CD14-positive monocyte (primary cell): ENCODE measurements at regions not wholly inside any gene's neighbourhood (a gene's known extent, or its start where the extent isn't known, plus 50 kb on each side); places are given as distances from the start of the nearest gene placed in this dataset.

ENCODE experiments used
- DNase-seq, 3 donors: peaks; one replicate each; pipeline ENCODE4 v3.0.0-alpha.2; 2011 to 2022
- H2AFZ ChIP-seq: 2 replicates; pipeline ENCODE4 v1.6.0; 2012; ENCODE audit warnings: mild to moderate bottlenecking, low read depth, low read length, inconsistent platforms; ENCODE audit not compliant: insufficient read depth, poor library complexity, severe bottlenecking
- H3K27ac ChIP-seq, 2 donors: 1 replicate in 1 of 2; 2 replicates in 1 of 2; pipeline ENCODE4 v1.5.1; 2012 to 2013; ENCODE audit warnings: low read length in 2 of 2, control low read depth in 1 of 2, inconsistent platforms in 1 of 2, low read depth in 1 of 2, mild to moderate bottlenecking in 1 of 2
- H3K27me3 ChIP-seq, 2 donors: one replicate each; pipeline versions ENCODE4 v1.6.0 to v1.6.1; 2011 to 2013; ENCODE audit warnings: low read length in 2 of 2; ENCODE audit not compliant: control insufficient read depth in 2 of 2, insufficient read depth in 2 of 2
- H3K36me3 ChIP-seq, 2 donors: replicated peaks in 1 of 2; 1 replicate in 1 of 2; 2 replicates in 1 of 2; pipeline versions ENCODE4 v1.5.1 to v1.6.1; 2012 to 2013; ENCODE audit warnings: low read length in 2 of 2, control low read depth in 1 of 2, inconsistent platforms in 1 of 2, mild to moderate bottlenecking in 1 of 2; ENCODE audit not compliant: insufficient read depth in 2 of 2, control insufficient read depth in 1 of 2
- H3K4me1 ChIP-seq, 2 donors: 1 replicate in 1 of 2; 2 replicates in 1 of 2; pipeline versions ENCODE4 v1.5.1 to v1.6.1; 2012 to 2013; ENCODE audit warnings: low read length in 2 of 2, control low read depth in 1 of 2, inconsistent platforms in 1 of 2, mild to moderate bottlenecking in 1 of 2, moderate library complexity in 1 of 2; ENCODE audit not compliant: insufficient read depth in 2 of 2, control insufficient read depth in 1 of 2
- H3K4me2 ChIP-seq: replicated peaks from 2 replicates; pipeline ENCODE3; 2012; ENCODE audit warnings: low read length, moderate library complexity, mild to moderate bottlenecking; ENCODE audit not compliant: poor library complexity, severe bottlenecking; ENCODE audit errors: extremely low read depth
- H3K4me3 ChIP-seq, 3 experiments: fragments of 200-600 bp in 1 of 3; sonication (generic) in 1 of 3; replicated peaks in 1 of 3; 1 replicate in 2 of 3; 2 replicates in 1 of 3; pipeline ENCODE4 v1.5.1; 2011 to 2013; ENCODE audit warnings: low read length in 3 of 3, mild to moderate bottlenecking in 3 of 3, control low read depth in 2 of 3, low read depth in 2 of 3, inconsistent platforms in 1 of 3, moderate library complexity in 1 of 3
- H3K79me2 ChIP-seq: 2 replicates; pipeline ENCODE4 v1.6.0; 2012; ENCODE audit warnings: mild to moderate bottlenecking, control low read depth, inconsistent platforms, low read length, moderate library complexity; ENCODE audit not compliant: insufficient read depth
- H3K9ac ChIP-seq: 2 replicates; pipeline ENCODE4 v1.6.0; 2017; ENCODE audit warnings: low read length, mild to moderate bottlenecking; ENCODE audit not compliant: insufficient read depth, poor library complexity, severe bottlenecking
- H3K9me3 ChIP-seq, 2 donors: replicated peaks in 1 of 2; 1 replicate in 1 of 2; 2 replicates in 1 of 2; pipeline versions ENCODE4 v1.5.1 to v1.6.1; 2012 to 2013; ENCODE audit warnings: low read length in 2 of 2, control low read depth in 1 of 2; ENCODE audit not compliant: control insufficient read depth in 1 of 2, insufficient read depth in 1 of 2
- H4K20me1 ChIP-seq: 2 replicates; pipeline ENCODE4 v1.6.0; 2012; ENCODE audit warnings: mild to moderate bottlenecking, low read length, control low read depth, moderate library complexity; ENCODE audit not compliant: insufficient read depth
- H3K27ac Mint-ChIP-seq, 7 donors: one replicate each; pipeline ENCODE4 v1.8.0; 2020; ENCODE audit warnings: mild to moderate bottlenecking in 7 of 7, mixed read lengths in 7 of 7, moderate library complexity in 6 of 7, inconsistent platforms in 2 of 7
- H3K27me3 Mint-ChIP-seq, 3 donors: one replicate each; pipeline ENCODE4 v1.8.0; 2021 to 2022; ENCODE audit warnings: low read depth in 3 of 3, mild to moderate bottlenecking in 3 of 3, mixed read lengths in 3 of 3, moderate library complexity in 3 of 3, inconsistent platforms in 1 of 3
- H3K36me3 Mint-ChIP-seq, 2 donors: one replicate each; pipeline ENCODE4 v1.8.0; 2020; ENCODE audit warnings: mixed read lengths in 2 of 2, inconsistent platforms in 1 of 2, mild to moderate bottlenecking in 1 of 2
- H3K4me1 Mint-ChIP-seq: one replicate; pipeline ENCODE4 v1.8.0; 2020; ENCODE audit warnings: mild to moderate bottlenecking, mixed read lengths
- H3K4me3 Mint-ChIP-seq, 2 donors: one replicate each; pipeline ENCODE4 v1.8.0; 2020; ENCODE audit warnings: mild to moderate bottlenecking in 2 of 2, mixed read lengths in 2 of 2, moderate library complexity in 1 of 2
- H3K9me3 Mint-ChIP-seq, 7 donors: one replicate each; pipeline ENCODE4 v1.8.0; 2020 to 2022; ENCODE audit warnings: mixed read lengths in 7 of 7, mild to moderate bottlenecking in 6 of 7, moderate library complexity in 6 of 7, inconsistent platforms in 2 of 7
- CTCF ChIP-seq: fragments of 200-600 bp; IDR thresholded peaks from one replicate; pipeline ENCODE4 v1.8.0; 2022; ENCODE audit warnings: antibody characterized with exemption, mild to moderate bottlenecking
- WGBS: methylation state at CpG from one replicate; pipeline ENCODE4 v1.1.5; 2013; ENCODE audit warnings: missing lambda C conversion rate; ENCODE audit not compliant: insufficient coverage; 5-methylcytosine and 5-hydroxymethylcytosine counted together
- intact Hi-C, 2 donors: fragments of 100-400 bp; cut with micrococcal nuclease; formaldehyde crosslinking; loops; one replicate each; pipeline versions ENCODE4 v1.15.0 to v1.15.1; 2023

DNA sequence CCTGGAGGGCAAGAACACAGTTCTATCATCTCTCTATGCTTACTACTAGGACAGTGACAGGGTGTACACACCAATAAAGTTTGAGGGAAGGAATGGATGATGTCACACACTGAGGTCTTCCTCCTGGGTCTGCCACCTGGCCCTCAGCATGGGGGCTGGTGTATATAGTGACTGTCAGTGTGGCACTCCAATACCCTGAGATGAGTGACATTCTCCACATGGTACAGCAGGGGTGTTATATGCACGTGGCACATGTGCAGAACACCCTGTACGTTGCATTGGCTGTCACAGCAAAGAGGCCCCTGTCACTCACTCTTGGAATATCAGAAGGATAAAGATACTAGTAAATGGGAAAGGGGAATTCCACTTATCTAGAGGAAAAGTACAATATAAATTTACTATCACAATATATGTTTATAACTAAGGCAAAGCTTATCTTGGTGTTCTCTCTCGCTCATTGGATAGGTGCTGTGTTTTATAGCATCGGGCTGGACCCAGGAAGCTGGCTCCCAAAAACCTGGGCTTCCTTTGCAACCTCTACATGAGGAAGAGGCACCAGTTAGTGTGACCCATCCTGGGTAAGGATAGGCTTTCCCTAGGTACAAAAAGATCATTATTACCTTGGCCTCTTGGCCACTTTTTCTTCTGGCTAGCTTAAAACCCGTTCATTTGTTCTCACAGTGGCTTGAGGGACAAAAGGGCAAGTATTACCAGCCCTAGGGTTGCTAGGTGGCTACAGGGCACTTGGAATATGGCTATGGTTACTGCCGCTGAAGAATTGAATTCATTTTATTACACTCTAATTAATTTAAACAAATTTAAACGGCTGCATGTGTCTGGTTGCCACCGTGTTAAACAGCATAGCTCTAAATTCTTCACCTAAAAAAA is 54.8 kb upstream of the HES1 start:
- TF ChIP-seq CTCF = no peak
- Mint-ChIP-seq H3K27me3 (peaks cover 20 to 35% (median 24%) of the 10 kb centered on the region in 3 donors), H3K27ac (no peak overlapping the region), H3K4me3 (no peak overlapping the region), H3K4me1 (peaks cover 6% of the 10 kb centered on the region), H3K9me3 (no peaks in the 10 kb centered on the region), H3K36me3 (no peaks in the 10 kb centered on the region)
- Histone ChIP-seq H3K4me2 (no peak overlapping the region), H3K27ac (no peak overlapping the region), H2AFZ (no peak overlapping the region), H3K9ac (no peak overlapping the region), H4K20me1 (no peaks in the 10 kb centered on the region), H3K79me2 (no peaks in the 10 kb centered on the region), H3K36me3 (no peaks in the 10 kb centered on the region), H3K9me3 (no peaks in the 10 kb centered on the region), H3K27me3 (peaks cover 0 to 9% of the 10 kb centered on the region in 2 donors), H3K4me3 (no peak overlapping the region), H3K4me1 (no peaks in the 10 kb centered on the region)
- intact Hi-C loops = loop anchor here in 1 of 2 donors (10.0 kb wide), 1 partner anchor 76 kb away; no protein-coding TSS in a partner anchor
- 90% methylated on average over 2 of the region's 8 CpGs for WGBS
- DNase-seq = no peak

GRCh38 chr3:194081826-194082225 is 54.1 kb upstream of the HES1 start:
- H3K36me3 ChIP-seq = no peaks in the 10 kb centered on the region
- H3K27ac ChIP-seq = no peak overlapping the region
- no peak overlapping the region for H3K4me2 ChIP-seq
- H3K27ac Mint-ChIP-seq = no peak overlapping the region
- WGBS = 100% methylated on average over 5 of the region's 5 CpGs
- peaks cover 0 to 9% of the 10 kb centered on the region in 2 donors for H3K27me3 ChIP-seq
- no peaks in the 10 kb centered on the region for H3K9me3 Mint-ChIP-seq
- peaks cover 20 to 33% (median 21%) of the 10 kb centered on the region in 3 donors for H3K27me3 Mint-ChIP-seq
- no peak for DNase-seq
- H3K4me3 Mint-ChIP-seq = no peak overlapping the region
- no peaks in the 10 kb centered on the region for H3K79me2 ChIP-seq
- no peaks in the 10 kb centered on the region for H4K20me1 ChIP-seq
- no peaks in the 10 kb centered on the region for H3K36me3 Mint-ChIP-seq
- H3K4me3 ChIP-seq = no peak overlapping the region
- no peak overlapping the region for H3K9ac ChIP-seq
- peaks cover 6% of the 10 kb centered on the region for H3K4me1 Mint-ChIP-seq
- intact Hi-C loops = loop anchor here in 1 of 2 donors (10.0 kb wide), 1 partner anchor 77 kb away; no protein-coding TSS in a partner anchor
- H3K4me1 ChIP-seq = no peaks in the 10 kb centered on the region
- no peak overlapping the region for H2AFZ ChIP-seq
- no peaks in the 10 kb centered on the region for H3K9me3 ChIP-seq
- TF ChIP-seq CTCF = no peak
